ENCODE measurements at regions not wholly inside any gene's neighbourhood (a gene's known extent, or its start where the extent isn't known, plus 50 kb on each side); places are given as distances from the start of the nearest gene placed in this dataset.

DNA sequence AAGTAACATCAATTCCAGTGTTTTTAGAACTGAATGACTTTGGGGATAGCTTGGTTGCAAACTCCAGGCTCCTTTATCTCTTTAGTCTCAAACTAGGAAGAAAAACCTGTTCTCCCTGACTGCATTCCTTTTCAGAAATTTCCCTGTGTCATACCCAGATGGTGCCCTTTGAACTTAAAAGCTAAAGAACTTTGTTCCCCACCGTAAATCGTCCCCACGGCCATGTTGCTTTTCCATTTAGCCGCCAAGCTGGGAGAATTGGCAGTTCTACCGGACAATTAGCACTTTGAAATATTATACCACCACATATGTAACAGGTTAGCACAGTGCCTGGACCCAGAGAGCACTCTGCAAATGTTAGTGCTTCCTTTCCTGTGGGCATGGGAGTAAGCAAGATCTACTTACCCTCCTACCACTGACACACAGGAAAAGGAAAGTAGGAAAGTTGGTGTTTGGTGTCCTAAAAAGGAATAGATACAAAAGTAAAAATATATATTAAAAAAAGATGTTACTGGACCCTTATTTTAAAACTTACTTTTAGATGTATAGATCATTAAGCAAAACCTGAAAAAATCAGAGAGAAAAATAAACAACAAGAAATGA, 191.9 kb upstream of the MIR17HG start:
- TF ChIP-seq, protein P1, sequence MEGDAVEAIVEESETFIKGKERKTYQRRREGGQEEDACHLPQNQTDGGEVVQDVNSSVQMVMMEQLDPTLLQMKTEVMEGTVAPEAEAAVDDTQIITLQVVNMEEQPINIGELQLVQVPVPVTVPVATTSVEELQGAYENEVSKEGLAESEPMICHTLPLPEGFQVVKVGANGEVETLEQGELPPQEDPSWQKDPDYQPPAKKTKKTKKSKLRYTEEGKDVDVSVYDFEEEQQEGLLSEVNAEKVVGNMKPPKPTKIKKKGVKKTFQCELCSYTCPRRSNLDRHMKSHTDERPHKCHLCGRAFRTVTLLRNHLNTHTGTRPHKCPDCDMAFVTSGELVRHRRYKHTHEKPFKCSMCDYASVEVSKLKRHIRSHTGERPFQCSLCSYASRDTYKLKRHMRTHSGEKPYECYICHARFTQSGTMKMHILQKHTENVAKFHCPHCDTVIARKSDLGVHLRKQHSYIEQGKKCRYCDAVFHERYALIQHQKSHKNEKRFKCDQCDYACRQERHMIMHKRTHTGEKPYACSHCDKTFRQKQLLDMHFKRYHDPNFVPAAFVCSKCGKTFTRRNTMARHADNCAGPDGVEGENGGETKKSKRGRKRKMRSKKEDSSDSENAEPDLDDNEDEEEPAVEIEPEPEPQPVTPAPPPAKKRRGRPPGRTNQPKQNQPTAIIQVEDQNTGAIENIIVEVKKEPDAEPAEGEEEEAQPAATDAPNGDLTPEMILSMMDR (conservative IDR thresholded peaks at IDR 0.05; ENCODE audit: low read depth) = no peak
- CTCF ChIA-PET = no interaction called here
- no peak overlapping the region for H3K27ac ChIP-seq
- POLR2A ChIA-PET (ENCODE audit: low non-redundant PET) = no interaction called here
- no peak for DNase-seq (ENCODE audit: low spot score)

DNA sequence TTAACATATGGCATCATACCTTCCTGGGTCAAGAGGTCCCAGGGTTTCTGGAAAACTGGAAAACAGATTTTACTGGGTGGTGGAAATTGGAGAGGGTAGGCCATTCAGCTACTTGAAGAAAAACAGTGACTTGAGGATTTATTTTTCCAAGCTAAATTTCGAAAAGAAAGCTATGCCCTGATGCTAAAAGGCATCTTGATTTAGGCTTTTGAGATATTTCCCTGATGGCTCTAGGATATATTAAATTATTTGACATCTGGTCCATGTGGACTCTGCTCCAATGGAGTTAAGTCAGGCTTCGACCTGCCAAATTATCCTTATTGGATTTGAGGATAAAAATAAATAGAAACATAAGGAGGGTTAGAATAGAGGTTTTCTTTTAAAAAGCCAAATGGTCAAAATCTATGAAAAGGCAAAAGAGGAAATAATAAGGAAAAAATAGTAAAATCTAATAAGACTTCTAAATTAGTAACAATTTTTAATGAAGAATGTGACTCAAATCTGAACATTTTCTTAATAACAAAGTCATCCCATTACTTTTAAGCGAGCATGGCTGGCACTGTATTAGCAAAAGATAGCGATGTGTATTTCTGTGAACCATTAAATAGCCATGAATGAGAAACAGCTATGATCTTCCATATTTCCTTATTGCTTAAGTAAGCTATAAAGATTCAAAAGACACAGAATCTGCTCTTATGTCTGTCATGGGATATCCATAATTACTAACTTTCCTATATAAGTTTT, 190.0 kb upstream of the MIR17HG start:
- H3K27ac ChIP-seq = no peak overlapping the region
- TF ChIP-seq, protein P1 (conservative IDR thresholded peaks at IDR 0.05; ENCODE audit: low read depth) = no peak
- no peak for DNase-seq (ENCODE audit: low spot score)
- POLR2A ChIA-PET (ENCODE audit: low non-redundant PET) = no interaction called here
- CTCF ChIA-PET = no interaction called here

DNA sequence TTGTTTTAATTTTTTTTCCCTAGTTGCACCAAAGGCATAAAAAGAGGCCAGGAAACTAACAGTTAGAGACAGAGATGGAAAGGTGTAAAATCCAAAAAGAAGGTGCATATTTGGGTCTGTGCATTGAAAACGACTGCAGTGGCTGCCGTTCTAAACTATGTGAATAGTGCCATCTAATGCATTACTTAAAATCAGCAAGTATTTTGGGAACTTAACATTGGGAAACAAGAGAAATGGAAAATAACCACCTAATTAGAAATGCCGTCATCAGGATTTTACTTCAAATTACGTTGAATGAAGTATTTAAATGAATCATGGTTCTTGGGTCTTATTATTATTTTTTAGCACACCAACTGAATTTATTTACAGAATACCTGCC, 189.5 kb upstream of the MIR17HG start:
- POLR2A ChIA-PET (ENCODE audit: low non-redundant PET) = no interaction called here
- CTCF ChIA-PET = no interaction called here
- no peak overlapping the region for H3K27ac ChIP-seq
- no peak for DNase-seq (ENCODE audit: low spot score)
- TF ChIP-seq, protein P1 (conservative IDR thresholded peaks at IDR 0.05; ENCODE audit: low read depth) = no peak

DNA sequence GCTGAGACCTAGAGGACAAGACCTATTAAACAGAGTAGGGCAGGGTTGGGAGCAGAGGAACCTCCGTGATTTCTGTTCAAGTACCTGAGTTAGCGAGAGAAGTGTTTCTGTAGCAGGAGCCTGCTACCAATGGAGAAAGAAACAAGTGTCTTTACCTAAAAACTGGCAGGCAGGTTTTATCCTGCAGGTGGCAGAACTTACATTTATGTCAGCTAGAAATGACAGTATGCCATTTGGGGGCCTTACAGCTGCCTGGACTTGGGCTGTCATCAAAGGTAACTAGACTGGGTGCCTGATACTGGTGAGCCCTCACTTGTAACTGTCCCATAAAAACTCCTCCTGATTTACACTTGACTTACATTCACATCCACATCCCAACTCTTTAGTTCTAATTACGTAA, 185.3 kb upstream of the MIR17HG start:
- POLR2A ChIA-PET (ENCODE audit: low non-redundant PET) = no interaction called here
- CTCF ChIA-PET = no interaction called here
- no peak for DNase-seq (ENCODE audit: low spot score)

DNA sequence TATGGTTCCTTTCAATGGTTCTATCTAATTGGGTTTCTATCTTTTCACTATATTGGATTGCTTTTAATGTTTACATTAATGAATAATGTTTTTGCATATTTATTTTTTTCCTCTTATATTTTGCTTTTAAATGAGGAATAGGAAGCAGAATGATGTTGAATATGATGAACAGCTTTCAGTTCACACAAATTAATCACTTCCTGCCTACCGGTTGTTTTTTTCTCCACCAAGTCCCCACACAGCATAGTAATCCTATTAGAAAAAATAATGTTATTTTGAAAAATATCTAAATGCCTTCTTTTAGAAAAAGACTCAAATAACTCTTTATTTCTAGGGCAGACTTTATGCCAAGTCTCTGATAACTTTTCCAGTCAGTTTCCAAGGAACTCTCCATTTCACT, 184.9 kb upstream of the MIR17HG start:
- ChIA-PET CTCF (no interaction called here), POLR2A (ENCODE audit: low non-redundant PET) (no interaction called here)

More for the DNA sequence above, 185.3 kb upstream of the MIR17HG start:
- no peak overlapping the region for H3K27ac ChIP-seq
- TF ChIP-seq, protein P1 (conservative IDR thresholded peaks at IDR 0.05; ENCODE audit: low read depth) = no peak

DNA sequence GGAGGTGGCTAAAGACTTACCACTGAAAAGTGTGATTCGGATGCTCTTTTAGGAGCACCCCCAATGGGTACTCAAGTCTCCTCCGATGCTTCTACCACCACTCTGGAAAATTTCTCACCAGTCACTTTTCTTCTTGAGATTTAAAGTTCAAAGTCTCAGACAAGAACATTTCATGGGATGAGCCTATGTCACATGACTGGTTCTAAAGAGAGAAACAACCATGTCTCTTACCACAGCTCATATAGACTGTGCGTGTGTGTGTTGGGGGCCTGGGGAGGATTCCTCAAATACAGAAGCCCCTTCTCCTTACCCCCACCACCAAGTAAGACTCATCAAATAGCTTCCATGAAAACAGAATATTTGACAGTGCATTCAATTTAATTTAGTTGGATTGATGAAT, 181.7 kb upstream of the MIR17HG start:
- POLR2A ChIA-PET (ENCODE audit: low non-redundant PET) = no interaction called here

More for the DNA sequence above, 184.9 kb upstream of the MIR17HG start:
- no peak overlapping the region for H3K27ac ChIP-seq
- TF ChIP-seq, protein P1 (conservative IDR thresholded peaks at IDR 0.05; ENCODE audit: low read depth) = no peak
- no peak for DNase-seq (ENCODE audit: low spot score)

More for the DNA sequence above, 181.7 kb upstream of the MIR17HG start:
- CTCF ChIA-PET = interaction anchor here (0.5 kb wide), 1 partner anchor 513 kb away, joined by 3 read pairs; no protein-coding TSS in a partner anchor
- DNase-seq (ENCODE audit: low spot score) = no peak
- H3K27ac ChIP-seq = no peak overlapping the region
- TF ChIP-seq, protein P1 (conservative IDR thresholded peaks at IDR 0.05; ENCODE audit: low read depth) = no peak

Measured in RWPE1 (cell line).